ENCODE measurements at regions not wholly inside any gene's neighbourhood (a gene's known extent, or its start where the extent isn't known, plus 50 kb on each side); places are given as distances from the start of the nearest gene placed in this dataset.

DNA sequence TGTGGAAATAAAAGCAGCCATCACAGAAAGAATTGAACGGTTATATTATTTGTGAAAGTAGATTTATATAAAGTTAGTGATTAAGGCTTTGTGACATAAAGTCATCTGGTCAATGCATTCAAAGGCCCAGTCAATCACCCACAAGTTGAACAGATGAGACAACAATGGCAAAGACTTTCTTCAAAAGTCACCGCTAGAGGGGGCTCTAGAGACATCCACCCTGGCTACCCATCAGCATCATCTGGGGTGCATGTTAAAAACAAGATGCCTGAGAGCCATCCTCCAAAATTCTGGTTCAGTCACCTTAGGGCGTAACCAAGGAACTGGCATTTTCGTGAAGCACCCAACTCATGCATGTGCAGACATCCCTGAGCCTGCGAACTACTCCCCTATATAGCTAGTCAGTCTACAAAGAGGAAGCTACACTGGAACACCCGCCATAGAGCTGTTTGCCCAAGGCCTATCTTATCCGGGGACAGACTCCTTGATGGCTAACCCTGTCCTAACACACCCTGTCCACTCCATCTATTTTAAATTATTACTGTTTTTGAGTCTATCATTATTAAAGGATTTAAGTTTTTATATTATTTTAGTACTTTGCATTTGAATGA lies 970.5 kb downstream of the UQCRFS1 start:
- no peak for DNase-seq

DNA sequence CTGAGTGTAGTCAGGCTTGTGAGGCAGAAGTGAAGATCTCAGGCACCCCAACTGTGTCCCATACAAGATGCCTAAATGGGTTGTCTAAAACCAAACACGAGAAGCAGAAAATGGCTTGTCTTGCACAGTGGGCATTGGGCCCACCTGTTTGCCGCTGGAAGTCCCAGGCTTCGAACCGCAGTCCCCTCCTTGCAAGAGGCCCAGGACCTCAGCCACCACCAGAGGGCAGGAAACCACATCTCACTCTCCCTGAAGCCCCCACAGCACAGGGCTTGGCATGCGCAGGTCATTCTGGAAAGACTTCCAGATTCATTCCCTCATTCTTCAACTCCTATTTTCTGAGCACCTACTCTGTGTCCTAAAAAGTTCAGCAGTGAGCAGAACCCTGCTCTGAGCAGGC lies 973.7 kb downstream of the UQCRFS1 start:
- no peak for DNase-seq

DNA sequence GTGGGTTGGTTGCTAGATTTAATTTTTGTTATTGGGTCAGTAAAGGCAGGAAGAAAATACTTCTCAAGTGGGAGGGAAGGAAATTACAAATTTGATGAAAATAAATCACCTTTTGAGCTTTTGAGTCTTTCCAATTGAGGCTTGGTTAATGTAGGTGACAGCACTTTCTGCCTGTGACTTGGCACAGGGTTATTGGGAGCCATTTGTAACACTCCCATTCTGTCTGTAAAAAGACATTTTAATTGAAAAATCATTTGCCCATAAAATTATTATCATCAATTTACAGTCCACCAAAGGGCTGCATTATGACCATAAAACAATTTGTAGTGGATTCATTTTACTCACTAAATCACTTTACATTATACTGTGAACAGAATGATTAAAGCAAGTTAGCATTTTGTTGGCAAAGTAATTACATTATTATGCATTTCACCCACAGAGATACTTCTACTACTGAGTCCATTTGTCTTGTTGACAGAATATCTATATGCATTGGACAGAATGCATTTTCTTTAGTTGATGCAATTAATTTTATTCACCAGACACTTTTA lies 974.6 kb downstream of the UQCRFS1 start:
- no peak for DNase-seq

DNA sequence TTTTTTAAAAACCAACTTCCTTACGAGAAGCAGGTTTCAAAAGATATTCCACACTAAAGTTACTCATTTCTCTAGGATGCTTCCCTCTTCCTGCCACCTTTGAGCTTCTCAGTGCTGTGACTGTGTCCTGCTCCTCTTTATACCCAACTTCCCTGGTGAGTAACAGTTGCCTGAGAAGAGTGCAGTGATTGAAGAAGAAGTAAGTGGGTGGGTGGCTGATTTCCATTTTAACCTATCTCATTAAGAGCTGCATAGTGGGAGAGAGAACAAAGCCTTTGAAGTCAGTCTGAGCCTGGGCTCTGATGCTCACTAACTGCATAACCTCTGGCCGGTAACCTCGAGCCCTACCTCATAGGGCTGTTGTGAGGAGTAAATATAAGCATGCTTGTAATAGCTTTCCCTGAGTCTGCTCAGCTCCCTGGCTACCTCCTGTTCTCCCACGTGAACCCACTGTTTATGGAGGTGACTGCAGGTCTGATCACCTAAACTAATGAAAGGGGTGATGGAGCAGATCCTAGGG lies 977.3 kb downstream of the UQCRFS1 start:
- no peak for DNase-seq

DNA sequence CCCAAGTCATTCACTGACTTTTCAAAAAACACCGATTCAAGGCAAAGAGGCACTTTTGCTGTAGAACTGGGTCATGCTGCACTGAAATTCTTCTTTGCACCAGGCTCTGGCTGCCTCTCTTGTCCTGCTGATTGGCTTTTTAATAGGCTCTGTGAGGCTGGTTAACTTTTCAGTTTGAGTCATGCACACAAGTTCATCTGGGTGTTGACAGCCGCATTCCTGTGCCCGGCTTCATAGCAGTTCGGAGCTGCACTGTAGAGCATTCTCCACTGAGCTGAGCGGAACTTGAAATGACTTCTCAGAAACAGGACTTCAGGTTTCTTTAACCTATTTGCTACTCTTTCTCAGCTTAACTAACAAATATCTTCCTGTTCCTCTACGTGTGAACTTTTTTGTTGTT lies 978.3 kb downstream of the UQCRFS1 start:
- DNase-seq, result no peak

DNA sequence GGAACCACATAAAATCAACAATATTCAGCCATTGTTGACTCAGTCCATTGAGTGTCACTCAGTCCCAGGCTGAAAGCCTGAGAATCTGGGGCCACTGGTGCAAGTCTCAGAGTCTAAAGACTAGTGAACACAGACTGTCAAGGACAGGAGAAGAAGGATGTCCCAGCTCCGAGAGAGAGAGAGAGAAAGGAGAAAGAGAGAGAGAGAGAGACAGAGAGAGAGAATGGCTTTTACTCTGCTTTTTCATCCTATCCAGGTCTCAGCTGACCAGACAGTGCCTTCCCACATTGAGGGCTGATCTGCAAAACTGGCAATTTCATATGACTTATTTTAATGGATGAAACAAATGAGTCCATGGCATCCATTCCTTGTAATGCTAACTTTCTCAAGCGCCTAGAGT lies 984.1 kb downstream of the UQCRFS1 start:
- DNase-seq, result no peak

DNA sequence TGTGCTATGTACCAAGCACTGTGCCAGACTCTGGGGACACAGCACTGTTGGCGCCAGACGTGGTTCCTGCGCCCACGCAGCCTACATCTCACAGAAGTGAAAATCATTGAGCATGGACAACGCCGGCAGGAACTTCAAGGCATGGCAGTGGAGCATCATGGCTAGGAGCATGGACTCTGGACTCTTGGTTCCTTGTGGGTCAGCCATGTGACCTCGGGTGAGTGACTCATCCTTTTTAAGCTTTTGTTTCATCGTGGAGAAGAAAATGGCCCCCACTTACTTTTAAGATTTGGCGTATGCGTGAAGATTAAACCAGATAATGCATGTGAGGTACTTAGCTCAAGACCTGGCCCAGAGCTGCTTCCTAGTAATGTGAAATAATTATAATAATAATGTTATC lies 988.5 kb downstream of the UQCRFS1 start:
- DNase-seq, result no peak

DNA sequence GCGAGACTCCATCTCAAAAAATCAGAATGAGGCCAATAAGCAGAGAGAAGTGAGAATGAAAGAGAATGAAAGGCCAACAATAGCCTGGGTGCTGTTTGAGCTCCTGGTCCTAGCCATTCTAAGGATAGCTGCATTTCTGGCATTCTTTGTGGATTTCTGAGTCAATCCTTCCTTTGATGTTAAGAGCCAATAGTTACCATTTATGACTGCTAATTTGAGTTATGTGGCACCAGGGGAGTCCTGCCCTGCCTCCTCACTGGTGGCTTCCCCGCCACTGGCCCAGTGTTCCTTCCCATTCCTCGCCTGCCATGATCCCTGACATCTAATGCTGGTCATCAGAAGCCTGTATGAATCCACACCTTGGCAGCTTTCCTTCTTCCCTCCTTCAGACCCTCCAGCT lies 991.2 kb downstream of the UQCRFS1 start:
- DNase-seq, result no peak

DNA sequence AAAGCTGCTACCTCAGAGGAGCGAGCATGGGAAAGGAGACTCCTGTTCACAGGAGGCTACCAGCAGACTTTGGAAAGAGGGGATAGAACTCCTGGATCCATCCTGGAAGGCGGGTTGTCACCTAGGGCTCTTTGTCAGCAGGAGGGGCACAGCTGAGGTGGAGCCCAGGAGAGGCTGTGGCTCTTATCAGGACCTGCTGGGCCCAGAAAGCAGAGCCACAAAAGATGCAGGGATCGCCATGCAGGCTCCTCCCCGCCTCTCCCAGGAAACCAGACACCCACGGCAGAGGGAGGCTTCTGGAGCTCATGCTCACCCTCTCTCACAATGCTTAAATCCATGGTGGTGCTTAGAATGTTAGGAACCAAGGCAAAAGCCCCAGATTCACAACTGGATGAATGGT lies 994.2 kb downstream of the UQCRFS1 start:
- DNase-seq, result no peak

DNA sequence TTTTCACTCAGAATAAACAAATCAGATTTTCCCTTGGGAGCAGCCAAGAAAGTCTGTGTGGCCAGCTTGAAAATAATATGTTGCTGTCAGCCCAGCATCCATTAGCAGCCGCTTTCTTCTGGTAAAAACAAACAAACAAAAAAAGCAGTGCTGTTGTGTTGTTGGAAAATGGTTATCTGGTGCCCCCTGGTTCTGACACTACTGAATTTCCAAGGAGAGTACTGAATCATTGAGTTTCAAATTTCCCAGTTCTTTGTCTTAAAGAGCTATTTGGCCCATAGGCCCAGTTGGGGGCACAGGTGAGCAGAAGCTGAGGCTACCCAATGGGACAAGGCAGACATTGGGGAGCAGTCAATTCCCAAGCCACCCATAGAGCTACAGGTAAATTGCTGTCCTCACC lies 995.9 kb downstream of the UQCRFS1 start:
- no peak for DNase-seq

DNA sequence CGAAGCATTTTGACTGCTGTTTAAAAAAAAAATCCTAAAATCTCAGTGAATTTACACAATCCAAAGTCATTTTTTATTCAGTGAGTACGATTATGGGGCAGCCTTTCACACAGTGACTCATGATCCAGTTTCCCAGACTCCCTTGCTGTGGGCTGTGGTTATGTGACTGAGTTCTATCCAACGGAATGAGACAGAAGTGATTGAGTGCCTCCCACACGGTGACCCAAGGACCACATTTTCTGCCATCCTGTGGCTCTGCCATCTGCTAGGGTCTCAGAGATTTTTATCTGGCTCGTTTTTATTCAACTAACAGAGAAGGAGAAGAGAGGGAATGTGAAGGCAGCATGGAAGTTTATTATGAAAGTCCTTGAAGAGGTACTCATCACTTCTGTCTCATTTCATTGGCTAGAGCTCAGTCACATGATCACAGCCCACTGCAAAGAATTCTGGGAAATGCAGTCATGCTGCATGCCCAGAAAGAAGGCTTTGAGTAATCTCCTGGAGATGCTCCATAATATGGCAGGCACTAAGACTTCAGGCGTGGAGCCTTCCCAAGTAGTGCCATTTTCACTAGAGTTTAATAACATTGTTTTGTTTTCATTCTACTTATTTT lies 999.4 kb downstream of the UQCRFS1 start:
- no peak for DNase-seq

DNA sequence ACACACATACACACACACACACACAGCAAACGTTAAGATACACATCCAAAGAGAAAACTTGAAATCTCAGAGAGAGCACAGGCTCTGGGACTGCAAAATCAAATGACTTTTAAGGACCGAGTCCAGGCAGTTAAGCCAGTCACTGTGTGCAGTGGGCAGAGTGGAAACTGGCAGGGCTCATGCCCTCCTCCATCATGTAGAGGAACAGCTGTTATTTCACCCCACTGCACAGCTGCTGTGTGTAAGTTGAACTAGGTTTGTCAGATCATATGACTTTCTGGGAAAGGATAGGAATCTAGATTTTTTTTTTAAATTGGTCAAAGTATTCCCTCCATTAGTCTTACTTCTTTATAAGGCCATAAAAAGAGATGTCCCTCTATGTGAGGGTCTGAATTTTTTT lies 1002.1 kb downstream of the UQCRFS1 start:
- DNase-seq, result no peak

DNA sequence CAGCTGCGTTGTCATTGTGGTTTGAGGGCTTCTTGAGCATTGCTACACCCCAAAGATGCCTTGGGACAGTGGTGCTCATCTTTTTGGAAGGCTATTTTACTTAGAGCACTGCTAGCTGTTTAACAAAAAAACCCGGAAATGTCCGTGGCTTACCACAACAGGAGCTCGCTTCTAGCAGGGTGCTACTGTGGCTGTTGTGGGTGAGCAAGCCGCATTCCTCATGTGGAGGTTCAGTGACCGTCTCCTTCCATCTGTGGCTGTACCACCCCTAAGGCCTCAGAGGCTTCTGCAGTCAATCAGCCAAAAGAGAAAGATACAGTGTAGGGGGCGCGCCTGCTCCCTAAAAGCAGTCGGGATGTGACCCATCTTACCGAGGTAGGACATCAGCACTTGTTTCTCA lies 1004.2 kb downstream of the UQCRFS1 start:
- no peak for DNase-seq

DNA sequence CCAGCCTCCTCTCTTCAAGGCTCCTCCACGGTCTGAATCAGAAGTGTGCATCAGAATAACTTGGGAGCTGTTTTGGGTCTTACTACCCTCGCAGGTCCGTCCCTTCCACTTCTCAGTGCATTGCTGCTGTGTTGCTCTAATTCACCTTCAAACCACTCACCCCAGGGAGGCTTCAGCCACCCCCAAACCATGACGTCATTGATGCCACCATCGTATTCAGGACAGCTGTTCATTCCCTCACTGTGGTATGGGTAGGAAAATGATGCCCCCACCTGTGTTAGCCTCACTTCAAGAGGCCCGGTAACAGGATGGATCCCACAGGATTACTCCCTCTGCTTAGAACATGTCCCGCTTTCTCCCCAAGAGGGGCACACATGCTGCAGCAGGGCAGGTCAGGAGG lies 1005.7 kb downstream of the UQCRFS1 start:
- DNase-seq, result no peak

DNA sequence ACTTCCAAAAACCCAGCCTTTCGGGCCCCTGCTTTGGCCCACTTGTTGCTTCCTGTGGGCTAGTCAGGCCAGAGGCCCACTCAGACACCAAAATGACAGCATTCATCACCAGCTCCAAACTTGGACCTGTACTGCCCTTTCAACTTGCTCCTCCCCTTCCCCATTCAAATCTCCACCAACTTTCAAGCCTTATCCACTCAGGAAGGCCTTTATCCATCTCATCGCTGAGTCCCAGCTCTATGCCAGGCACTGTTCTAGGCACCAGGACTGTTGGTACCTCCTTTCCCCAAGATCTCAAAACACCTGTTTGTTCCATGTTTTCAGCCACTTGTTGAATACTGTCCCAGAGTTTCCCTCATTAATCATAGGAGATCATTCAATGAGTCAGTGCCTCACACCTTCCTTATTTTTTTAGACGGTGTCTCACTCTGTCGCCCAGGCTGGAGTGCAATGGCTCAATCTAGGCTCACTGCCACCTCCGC lies 1011.4 kb downstream of the UQCRFS1 start:
- no peak for DNase-seq

DNA sequence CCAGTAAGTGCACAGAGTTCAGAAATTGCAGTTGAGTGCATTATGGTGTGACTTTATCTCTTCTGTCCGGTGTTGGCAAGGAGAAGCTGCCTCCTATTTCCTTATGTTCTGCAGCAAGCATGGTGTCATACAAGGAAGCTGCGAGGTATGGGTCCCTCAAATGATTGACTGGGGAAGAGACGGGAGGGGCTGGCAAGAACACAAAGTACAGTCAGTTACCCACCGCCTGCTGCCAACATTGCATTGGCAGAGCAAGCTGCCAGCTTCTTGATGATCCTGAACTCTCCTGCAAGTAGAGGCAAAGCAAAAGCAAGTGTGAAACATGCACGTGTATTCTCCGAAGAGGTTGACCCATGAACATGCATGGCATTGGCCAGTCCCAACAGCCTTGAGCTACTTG lies 1013.6 kb downstream of the UQCRFS1 start:
- DNase-seq, result no peak

DNA sequence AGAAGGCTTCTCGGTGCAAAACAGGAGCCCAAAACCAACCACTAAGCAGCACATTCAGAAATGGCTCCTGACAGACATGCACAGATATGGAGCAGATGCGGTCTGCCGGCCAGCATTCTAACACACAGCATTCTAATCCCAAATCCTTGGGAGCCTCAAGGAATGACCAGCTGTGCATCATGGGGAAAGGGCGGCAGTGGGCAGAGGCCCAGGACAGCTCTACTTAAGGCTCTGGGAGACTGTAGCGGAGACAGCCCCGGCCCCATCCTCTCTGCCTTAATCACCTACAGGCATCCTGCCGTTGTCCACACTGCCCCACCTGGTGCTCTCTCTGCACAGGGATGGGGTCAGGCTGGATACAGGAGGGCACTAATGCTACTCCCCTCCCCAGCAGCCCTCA lies 1016.0 kb downstream of the UQCRFS1 start:
- DNase-seq, result no peak

DNA sequence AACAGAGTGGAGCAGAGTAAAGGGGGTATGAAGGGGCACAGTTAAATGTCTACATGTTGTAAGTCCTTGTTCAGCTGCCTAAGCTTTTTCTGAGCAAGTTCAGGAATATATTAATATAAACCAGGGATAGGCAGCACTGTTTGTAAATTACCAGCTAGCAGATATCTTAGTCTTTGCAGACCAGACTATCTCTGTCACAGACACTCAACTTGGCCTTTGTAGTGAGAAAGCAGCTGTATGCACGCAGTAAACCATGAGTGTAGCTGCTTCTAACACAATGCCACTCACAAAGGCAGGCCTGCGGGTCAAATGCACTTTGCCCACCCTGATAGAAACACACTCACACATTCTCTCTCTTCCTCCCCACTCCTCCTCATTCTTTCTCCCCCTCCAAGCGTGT lies 1016.9 kb downstream of the UQCRFS1 start:
- DNase-seq, result no peak

DNA sequence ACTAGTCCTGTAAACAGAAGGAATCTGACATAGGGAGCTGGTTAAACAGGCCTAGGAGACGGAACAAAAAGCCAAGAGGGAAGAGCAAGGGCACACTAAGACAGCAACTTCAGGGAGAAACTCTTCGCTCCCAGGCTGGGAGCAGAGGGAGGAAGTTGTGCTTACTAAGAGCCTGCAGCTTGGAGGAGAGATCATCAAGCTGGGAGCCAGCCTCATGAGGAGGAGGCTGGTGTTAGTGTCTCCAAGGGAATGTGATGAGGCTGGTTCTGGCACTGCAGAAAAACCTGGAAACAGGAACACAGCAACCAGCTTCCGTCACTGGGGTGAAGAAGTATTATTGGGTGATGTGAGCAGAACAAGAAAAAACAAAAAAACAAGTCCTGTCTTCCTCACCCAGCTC lies 1027.3 kb downstream of the UQCRFS1 start:
- DNase-seq, result no peak

DNA sequence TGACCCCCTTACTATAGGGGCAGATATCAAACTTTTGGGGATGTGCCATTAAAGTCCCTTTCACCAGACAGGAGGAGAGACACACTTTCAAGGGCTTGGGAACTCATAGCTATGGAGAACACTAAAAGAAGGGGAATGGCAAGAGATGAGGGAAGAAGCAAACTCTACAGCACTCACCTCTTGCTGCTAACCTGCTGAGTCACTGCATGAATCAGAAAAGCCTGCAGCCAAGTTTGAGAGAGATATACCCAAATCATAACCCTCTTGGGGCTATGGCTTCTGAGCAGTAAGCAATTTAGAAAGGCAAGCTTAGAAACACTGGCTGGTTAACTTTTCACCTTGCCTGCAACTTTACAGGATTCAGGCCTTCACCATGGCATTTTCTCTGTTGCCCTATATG lies 1028.0 kb downstream of the UQCRFS1 start:
- no peak for DNase-seq

DNA sequence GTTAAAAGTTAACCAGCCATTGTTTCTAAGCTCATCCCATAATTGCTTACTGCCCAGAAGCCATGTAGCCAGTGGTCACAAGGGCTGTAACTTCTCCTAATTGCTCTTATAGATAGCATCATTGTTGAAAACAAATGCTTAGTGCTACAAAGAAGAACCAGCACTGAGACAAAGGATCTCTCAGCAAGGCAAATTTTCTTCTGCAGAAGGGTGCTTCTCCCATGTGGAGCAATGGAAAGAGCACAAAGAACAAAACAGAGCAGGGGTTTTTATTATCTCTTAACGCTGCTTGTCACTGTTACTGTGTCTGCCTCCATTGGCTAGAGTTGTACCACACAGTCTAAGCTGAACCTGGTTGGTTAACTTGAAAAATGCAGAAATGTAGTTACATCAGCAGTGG lies 1036.8 kb downstream of the UQCRFS1 start:
- no peak for DNase-seq

DNA sequence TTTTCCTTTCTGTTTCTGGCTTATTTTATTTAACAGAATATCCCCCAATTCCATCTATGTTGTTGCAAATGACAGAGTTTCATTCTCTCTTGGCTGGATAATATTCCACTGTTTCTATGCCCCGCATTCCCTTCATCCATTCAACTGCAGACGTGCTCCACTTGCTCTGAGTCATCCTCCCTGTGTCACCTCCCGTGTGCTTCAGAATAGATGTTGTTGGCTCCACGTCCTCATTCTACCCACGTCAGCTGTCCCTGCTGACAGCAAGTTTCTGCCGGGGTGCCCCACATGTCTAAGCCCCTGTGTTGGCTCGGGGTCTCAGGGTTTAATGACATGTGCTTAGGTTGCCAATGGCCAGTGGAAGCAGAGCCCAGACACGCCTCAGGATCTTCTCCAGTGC lies 1041.0 kb downstream of the UQCRFS1 start:
- no peak for DNase-seq

DNA sequence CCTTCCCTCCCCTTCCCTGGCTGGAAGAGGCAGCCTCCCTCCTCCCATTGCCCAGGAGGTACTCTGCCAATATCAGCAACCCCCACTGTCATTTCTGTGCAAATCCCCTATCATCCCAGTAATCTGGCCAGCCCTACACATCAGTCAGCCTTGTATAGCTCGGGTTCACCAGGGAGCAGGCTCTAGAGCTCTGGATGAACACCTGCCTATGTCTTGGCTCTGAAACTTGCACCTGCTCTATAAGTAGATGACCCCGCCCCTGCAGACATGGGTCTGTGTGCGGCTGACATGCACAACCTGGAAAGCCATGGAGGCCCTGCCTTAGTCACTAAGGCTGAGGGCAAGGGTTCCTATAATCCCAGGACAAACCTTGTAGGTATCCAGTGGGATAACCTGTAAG lies 1042.9 kb downstream of the UQCRFS1 start:
- no peak for DNase-seq

DNA sequence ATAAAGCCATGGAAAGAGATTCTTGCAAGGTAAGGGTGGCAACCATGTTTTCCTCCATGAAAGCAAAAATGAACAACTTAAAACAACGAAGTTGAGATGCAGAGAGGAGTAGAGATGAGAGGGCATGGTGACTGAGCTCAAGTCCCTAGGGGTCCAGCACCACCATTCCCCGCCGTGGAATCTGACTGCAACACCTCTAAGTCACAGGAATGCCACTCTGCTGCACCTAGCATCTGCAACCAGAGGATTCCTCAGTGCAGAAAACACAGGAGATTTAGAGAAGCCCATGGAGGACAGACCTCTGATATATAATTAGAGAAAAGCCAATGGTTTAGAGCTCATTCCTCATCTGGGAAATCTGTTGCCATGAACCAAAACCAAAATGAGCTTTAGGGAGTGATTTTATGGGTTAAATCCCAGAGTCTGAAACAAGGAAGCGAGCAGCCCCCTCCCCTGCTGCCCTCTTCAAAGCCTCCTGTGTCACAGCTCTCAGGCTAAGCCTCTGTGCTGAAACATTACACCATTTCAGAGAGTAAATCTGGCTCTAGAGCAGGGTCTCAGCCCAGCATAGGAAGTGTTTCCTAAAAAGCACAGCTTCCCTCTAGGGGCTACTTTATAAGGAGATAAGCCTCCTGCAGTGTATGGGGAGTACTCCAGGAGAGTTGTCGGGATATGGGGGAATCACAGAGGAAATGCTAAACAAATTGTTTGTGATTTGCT lies 1043.6 kb downstream of the UQCRFS1 start:
- DNase-seq, result no peak
